Midbrain (tissue), 1 donor: ENCODE measurements at regions not wholly inside any gene's neighbourhood (a gene's known extent, or its start where the extent isn't known, plus 50 kb on each side); places are given as distances from the start of the nearest gene placed in this dataset.
A peak's percentile ranks its signal among the peaks of the same experiment; 100 is the strongest.

Experiments
- DNase-seq: peaks from one replicate; lab custom pipeline; 2025; lab: John Stamatoyannopoulos, UW

DNA sequence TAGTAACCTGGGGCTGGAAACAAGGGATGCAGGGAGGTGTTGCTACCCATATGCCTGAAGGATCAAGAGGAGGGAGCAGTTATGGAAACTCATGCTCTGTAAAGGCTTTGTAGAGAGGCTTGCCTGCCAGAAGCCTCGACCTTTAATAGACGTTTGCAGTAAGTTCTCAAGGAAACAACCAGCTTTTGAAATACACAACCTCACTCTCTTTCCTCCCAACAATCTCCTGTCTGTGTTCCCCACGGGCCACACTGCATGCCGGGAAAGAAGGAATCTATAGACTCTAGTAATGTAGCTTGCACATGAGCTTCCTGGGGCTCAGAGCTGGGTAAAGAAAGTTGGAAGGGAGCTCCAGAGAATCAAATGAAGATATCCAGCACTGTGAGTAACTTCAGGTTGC, 101.6 kb upstream of the PACRGL start:
- DNase-seq = no peak

DNA sequence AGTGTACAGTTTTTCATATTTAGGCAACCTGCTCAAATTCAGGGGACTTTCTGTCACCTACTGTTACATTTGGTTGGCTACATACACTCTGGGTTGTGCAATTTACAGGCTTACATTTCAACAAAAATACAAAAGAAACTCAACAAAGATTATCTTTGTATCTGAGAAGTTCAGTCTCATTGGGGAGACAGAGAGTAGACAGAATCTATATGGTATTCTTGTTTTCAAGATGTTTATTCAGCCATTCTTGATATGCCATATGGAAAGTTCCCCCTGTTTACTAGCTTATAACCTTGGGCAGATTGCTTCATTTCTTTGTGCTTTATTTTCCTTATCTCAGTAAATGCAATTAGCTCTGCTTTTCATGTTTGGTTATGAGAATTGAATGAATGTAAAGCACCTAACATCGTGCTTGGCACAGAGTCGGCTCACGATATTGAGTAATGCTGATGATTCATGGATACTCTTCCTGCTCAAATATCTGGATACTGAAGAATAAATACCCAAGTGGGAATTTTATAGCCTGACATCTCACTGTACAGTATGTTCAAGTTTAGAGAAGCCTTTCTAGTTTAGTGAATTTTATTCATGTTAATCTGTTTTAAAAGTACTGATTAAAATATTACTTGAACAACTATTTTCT, 96.5 kb upstream of the PACRGL start:
- DNase-seq = no peak

DNA sequence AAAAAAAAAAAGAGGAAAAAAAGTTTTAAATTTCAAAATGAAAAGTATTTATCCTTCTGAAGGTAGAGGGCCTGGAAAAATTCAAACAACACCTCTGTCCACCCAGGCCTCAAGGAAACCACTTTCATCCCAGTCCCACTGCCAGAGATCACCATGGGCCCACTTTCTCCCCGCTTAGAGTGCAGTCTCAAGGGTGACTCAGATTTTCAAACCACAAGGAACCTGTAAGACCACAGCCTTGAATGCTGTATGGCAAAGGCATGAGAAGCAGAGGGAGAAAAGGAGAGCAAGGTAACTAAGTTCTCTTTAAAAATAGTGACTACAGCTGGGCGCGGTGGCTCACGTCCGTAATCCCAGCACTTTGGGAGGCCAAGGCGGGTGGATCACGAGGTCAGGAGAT, 87.9 kb upstream of the PACRGL start:
- no peak for DNase-seq

DNA sequence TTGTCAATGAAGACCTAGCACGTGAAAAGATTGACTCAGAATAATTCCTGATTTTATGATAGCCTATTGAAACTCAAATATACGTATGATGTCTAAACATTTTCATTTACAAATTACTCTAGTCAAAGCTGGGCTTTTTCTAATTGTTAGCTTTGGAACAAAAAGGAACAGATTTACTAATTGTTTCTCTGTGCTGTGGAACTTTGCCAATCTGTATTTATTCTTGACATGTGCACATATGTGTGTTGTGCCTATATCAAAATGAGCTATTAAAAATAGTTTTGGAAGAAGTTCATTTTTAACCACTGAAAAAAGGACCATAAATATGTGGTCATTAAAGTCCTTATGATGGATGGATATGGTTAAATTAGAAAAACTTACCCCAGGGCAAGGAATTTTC, 85.4 kb upstream of the PACRGL start:
- no peak for DNase-seq

DNA sequence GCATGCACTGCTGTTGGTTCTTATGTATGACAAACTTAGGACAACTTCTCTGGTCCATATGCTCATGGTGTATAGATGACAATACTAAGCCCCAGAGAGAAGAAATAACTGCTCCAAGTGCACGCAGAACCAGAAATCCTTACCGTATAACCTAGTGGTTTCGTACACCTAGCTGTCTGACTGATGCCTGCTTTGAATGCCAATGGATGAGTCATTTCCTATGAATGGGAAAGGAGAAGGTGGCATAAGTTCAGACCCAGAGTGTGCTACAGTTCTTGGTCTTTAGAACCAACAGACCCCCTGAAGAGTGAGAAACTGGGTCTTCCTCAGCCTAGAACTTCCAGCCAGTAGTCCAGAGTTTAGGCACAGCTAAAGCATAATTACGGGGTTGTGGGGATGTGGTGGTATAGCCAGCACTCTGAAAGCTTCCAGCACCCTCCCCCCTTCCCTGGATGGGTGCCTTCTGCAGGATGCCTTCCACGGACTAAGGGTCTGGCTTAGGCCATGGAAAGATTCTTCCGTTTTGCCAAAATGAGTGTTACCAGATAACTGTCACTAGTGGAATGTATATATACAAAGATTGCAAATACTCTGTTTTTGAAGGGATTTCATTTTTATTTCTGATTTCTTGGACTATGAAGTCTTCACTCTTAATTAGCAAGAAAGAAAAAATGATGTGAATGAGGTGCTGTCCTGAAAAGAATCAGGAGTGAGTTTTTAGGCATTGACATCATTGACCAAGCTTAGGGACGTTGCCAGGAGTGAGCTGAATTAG, 84.6 kb upstream of the PACRGL start:
- DNase-seq = no peak

DNA sequence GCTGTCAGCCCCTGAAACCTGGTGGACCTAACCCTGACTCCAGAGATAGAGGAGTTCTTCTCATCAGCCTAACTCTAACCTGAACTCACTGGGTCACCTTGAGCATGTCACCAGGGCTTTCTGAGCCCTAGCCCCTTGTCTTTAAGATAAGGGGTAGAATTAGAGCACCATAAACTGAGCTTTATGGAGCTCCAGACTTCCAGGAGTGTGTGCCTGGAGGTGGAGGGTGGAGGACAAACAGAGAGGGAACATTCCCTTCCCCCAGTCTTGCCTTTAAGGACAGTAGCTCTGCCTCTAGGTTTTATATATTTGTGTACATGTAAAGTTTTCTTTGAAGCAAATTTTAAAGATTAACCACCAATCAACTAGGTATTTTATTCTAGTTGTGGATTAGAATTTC, 83.9 kb upstream of the PACRGL start:
- no peak for DNase-seq

DNA sequence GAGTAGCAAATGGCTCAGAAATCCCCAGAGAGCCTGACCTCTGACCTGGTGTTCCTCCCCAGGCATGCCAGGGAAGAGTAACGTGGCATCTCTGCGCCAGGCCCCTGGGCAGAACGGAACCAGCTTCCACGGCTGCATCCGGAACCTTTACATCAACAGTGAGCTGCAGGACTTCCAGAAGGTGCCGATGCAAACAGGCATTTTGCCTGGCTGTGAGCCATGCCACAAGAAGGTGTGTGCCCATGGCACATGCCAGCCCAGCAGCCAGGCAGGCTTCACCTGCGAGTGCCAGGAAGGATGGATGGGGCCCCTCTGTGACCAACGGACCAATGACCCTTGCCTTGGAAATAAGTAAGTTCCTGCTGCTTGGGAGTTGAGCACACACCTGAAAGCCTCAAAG, 83.4 kb upstream of the PACRGL start:
- DNase-seq = no peak

DNA sequence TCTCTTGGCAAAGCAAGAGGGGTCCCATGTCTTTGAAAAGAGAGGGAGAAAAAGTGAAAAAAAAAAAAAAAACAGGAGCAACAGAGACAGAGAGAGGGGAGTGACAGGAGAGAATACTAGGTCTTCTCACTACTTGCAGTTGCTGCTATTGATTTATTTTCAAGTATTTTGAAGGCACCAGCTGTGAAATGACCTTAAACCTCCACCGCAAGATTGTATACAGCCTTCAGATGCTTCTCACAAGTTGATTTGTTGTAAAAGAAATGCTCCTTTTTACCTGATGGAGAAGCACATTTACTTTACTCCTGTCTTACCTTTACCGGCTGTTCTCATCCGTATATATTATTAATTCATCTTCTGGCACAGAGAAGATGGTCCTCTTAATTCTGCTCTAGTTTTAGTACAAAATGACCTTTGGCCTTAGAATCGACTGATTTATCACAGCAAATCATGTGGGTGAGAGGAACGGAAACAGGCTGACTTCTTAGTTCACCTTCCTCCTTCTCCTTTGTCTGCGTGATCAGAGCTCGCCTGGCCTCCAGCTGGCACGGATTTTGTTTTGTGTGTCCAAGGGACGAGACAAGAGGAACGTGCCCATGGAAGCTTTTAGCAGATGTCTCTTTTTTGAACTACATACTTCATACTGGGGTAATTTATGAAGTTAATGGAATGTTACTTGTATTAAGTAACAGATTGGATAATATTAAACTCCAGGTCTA, 82.4 kb upstream of the PACRGL start:
- DNase-seq = peak; percentile 39

DNA sequence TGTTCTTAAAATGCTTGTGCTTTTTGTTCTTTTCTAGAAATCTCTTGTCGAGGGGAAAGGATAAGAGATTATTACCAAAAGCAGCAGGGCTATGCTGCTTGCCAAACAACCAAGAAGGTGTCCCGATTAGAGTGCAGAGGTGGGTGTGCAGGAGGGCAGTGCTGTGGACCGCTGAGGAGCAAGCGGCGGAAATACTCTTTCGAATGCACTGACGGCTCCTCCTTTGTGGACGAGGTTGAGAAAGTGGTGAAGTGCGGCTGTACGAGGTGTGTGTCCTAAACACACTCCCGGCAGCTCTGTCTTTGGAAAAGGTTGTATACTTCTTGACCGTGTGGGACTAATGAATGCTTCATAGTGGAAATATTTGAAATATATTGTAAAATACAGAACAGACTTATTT, 81.5 kb upstream of the PACRGL start:
- DNase-seq = no peak

DNA sequence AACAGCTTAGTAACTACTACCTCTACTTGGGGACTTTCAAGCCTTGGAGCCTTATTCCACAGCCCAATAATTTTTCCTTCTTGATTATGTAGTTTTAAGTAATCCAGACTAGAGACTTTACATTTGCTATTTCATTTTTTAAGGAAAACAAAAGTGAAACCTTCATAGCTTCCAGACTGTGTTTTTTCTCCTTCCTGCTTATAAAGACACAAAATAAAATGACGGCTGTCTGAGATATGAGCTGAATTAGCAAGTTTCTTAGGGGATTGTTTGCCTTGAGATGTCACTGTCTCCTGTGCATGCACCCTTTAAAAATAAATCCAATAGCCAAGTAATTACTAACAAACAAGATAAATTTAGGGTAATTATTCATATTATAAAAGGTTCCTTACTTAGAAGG, 78.8 kb upstream of the PACRGL start:
- no peak for DNase-seq

DNA sequence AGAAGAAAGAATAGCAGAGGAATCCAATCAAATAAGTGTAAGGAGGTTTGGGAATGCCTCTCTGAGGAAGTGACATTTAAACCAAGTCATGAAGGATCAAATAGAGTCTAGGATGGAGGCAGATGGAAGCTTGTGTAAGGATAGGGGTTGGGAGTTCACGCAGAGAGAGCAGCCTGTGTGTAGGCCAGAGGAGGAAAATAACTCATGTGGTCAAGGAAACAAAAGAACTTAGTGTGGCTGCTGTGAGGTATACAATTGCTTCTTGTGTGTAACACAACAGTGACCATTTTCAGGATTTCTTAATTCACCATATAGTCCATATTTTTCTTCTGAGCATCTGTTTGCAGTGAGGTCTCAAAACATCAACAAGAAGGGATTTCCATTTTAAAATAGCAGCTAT, 77.6 kb upstream of the PACRGL start:
- DNase-seq = no peak

DNA sequence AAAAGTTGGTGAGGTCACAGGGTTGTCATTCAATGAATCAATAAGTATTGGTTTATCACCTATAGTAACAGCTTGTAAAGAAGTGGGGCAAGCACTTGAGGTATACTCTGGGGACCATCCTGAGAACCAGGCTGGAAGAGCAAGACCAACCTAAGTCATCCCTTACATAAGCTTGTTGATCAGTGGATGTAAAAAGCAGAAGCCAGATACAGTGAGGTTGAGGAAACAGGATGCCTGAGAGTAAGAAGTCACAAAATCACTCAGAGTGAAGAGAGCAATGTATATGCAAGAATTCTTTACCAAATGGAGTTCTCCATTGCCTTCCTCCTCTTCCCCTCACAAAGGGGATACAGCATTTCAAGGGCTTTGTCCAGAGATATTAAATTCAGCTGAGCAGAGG, 76.3 kb upstream of the PACRGL start:
- DNase-seq = peak; percentile 10

DNA sequence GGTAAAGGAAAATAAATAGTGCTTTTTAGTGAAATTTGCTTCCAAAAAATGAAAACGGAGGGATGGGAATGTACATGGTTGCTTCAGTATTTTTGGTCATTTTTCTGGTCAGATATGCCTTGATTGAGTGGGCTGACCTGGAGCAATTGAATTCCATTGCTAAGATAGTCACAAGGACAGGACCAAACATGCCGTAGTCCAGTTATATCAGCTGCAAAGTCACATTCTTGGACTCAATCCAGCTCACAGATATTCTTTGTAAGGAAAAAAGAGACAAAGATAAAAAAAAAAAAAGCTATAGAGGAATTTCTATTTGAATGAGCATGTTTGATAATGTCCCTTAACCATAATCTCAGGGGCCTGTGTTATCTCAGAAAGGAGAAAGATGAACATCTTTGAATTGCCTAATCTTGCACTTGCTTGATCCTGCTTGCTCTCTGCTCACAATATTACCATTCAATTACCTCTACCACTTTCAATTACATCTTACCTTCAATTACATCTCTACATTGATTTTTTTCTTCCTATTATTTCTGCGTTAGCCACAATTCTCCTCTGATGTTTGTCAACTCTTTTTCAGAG, 75.4 kb upstream of the PACRGL start:
- DNase-seq = no peak

DNA sequence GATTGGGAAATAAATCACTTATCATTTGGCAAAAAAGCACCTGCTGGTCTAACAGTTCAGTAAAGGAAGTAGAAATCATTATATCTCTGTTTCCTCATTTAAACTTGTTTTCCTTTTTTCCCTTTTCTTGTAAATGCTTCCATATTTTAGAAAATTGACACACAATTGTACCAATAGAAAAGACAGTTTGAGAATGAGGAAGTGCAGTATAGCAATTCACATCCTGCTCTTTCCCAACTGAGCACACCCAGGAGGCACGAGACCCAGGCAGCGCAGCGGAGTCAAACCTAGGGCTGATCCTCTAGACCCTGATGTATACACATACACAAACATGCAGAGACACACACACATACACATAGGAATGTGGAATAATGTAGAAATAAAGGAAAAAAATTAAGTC, 74.8 kb upstream of the PACRGL start:
- no peak for DNase-seq

DNA sequence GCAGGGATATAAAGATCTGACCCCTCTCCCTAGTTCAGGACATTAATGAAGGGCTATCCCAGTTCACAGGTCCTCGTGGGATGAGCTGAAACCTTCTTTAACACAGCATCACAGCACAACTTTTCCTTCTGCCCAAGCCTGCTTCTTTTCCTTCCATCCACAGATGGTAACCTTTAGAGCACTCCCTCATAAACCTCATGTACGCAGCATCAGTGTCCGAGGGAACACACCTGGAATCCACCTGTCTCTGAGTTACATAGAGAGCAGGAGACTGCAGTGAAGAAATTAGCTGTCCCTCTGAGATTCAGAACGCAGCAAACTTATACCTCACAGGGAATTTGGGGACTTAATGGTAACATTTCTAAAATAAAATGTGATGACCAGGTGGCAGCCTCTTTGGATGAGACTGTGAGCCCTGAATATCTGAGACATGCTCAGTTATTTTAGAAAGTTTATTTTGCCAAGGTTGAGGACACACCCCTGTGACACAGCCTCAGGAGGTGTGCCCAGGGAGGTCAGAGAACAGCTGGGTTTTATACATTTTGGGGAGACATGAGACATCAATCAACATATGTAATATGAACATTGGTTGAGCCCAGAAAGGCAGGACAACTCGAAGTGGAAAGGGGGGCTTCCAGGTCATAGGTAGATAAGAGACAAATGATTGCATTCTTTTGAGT, 73.8 kb upstream of the PACRGL start:
- no peak for DNase-seq

DNA sequence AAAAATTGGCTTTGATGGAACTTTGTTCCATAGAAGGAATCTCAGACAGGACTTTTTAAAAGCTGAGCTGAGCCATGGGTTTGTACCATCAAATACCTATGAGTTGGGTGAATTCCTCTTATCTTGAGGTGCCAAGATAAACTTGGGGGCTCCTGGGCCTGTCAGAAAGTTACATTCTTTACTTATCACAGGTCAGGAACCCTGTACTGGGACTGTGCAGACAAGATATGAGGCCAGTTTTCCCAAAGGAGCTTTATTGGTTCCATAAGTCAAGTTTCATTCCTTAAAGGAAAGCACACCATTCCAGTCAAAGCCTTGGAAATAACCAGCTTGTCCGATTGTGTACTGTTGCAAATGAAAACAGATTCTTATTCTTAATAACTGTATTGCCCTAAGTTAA, 72.4 kb upstream of the PACRGL start:
- DNase-seq = no peak

DNA sequence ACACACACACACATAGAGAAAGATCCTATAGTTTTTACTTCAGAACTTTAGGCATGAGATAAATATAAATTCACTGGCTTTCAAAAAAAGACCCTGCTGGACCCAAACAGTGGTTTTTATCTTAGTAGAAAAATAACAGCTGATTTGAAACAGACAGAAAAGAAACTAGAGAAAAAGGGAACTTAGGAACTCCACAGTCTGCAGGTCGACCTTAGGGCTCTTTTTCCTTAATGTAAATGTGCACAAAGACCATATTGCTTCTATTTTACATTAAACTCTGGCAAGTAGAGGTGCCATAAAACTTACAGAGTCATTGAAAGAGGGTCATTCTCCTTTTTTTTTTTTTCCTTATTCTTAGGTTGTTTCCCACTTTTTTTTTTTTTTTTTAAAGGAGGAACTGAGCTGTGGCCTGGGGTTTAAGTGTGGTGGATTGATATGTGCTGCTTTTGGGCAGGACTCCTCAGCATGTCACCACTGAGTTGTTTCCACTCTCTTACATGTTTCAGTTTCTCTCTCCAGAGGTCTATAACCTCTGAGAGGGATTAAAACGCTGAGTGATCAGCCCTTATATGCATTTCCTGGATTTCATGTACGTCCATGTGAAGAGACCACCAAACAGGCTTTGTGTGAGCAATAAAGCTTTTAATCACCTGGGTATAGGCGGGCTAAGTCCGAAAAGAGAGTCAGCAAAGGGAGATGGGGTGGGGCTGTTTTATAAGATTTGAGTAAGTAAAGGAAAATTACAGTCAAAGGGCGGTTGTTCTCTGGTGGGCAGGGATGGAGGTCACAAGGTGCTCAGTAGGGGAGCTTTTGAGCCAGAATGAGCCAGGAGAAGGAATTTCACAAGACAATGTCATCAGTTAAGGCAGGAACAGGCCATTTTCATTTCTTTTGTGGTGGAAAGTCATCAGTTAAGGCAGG, 70.8 kb upstream of the PACRGL start:
- no peak for DNase-seq

DNA sequence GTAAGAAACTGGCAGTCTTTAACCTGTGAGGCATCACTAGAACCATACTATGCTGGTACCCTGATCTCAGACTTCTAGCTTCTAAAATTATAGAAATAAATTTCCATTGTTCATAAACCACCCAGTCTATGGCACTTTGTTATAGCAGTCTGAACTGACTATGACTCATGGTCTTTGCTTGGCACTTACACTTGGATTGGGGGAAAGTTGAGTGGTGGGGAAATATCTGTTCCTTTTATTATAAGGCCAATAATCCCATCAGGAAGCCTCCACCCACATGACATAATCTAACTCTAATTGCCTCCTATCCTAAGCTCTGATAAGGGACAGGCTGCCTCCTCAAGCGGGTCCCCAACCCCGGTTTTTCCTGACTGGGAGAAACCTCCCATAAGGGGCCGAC, 61.4 kb upstream of the PACRGL start:
- no peak for DNase-seq

DNA sequence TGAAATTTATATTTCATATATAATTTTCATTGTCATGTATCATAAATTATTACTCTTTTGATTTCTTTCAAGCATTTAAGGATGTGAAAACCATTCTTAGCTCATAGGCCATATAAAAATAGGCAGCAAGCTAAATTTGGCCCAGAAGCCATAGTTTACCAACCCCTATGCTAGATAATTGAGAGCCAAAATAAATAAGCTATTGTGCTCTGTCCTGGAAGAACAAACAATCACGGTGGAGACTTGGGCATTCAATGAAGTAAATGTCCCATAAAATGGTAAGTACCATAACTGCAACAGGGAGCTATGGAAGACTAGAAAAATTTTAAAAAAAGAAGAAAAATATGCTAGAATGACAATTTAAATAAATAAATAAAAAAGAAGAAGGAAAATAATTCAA, 60.9 kb upstream of the PACRGL start:
- DNase-seq = no peak

DNA sequence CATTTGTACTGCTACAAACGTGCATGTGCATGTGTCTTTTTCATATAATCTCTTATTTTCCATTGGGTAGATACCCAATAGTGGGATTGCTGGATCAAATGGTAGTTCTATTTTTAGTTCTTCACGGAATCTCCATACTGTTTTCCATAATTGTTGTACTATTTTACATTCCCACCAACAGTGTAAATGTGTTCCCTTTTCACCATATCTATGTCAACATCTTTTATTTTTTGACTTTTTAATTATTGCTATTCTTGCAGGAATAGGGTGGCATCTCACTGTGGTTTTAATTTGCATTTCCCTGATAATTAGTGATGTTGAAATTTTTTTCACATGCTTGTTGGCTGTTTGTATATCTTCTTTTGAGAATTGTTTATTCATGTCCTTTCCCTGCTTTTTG, 59.3 kb upstream of the PACRGL start:
- no peak for DNase-seq

DNA sequence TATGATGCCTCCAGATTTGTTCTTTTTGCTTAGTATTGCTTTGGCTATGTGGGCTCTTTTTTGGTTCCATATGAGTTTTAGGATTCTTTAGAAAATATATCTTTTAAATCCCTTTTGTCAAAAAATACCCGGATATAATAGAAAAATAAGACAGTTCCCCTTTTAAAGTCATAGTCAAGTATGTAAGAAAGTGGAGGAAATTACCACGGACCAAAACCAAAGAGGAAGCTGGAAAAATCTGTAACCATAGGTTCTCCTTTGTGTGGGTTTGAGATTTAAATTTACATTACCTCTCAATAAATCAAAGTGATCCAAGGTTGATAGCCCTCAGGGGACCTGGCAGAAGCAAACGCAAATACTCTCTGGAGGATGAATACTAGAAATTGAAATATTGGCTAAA, 58.3 kb upstream of the PACRGL start:
- no peak for DNase-seq
